ENCODE measurements at regions not wholly inside any gene's neighbourhood (a gene's known extent, or its start where the extent isn't known, plus 50 kb on each side); places are given as distances from the start of the nearest gene placed in this dataset.

DNA sequence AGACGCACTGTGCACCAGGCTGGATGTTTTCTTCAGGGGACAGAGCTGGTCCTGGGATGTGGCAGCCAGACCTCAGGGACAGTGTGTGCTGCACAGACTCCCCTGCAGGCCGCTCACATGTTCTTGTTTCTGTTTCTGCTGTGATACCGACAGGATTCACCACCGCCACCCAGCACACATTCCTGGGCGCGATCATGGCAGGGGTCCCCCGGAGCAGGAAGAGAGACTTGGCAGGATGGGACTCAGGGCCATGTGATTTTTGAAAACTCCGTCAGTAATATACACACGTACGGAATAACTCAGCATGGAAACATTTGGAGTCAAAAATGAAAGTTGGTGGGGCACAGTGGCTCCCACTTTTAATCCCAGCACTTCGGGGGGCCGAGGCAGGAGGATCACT is 79.0 kb downstream of the HAPSTR1 start:
- H3K27ac ChIP-seq = no peak overlapping the region
- intact Hi-C loops (cut with DNase I; ENCODE audit: low total_unique reads) = no loop called here
- no peaks in the 10 kb centered on the region for H3K4me1 ChIP-seq
- no peak overlapping the region for H3K4me3 ChIP-seq
- no peaks in the 10 kb centered on the region for H3K36me3 ChIP-seq
- no peaks in the 10 kb centered on the region for H3K27me3 ChIP-seq
- TF ChIP-seq, protein P1, sequence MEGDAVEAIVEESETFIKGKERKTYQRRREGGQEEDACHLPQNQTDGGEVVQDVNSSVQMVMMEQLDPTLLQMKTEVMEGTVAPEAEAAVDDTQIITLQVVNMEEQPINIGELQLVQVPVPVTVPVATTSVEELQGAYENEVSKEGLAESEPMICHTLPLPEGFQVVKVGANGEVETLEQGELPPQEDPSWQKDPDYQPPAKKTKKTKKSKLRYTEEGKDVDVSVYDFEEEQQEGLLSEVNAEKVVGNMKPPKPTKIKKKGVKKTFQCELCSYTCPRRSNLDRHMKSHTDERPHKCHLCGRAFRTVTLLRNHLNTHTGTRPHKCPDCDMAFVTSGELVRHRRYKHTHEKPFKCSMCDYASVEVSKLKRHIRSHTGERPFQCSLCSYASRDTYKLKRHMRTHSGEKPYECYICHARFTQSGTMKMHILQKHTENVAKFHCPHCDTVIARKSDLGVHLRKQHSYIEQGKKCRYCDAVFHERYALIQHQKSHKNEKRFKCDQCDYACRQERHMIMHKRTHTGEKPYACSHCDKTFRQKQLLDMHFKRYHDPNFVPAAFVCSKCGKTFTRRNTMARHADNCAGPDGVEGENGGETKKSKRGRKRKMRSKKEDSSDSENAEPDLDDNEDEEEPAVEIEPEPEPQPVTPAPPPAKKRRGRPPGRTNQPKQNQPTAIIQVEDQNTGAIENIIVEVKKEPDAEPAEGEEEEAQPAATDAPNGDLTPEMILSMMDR (IDR thresholded peaks at IDR 0.05) = no peak
- TF ChIP-seq POLR2A (IDR thresholded peaks at IDR 0.05) = no peak
- H3K9me3 ChIP-seq = no peaks in the 10 kb centered on the region
- DNase-seq = no peak

DNA sequence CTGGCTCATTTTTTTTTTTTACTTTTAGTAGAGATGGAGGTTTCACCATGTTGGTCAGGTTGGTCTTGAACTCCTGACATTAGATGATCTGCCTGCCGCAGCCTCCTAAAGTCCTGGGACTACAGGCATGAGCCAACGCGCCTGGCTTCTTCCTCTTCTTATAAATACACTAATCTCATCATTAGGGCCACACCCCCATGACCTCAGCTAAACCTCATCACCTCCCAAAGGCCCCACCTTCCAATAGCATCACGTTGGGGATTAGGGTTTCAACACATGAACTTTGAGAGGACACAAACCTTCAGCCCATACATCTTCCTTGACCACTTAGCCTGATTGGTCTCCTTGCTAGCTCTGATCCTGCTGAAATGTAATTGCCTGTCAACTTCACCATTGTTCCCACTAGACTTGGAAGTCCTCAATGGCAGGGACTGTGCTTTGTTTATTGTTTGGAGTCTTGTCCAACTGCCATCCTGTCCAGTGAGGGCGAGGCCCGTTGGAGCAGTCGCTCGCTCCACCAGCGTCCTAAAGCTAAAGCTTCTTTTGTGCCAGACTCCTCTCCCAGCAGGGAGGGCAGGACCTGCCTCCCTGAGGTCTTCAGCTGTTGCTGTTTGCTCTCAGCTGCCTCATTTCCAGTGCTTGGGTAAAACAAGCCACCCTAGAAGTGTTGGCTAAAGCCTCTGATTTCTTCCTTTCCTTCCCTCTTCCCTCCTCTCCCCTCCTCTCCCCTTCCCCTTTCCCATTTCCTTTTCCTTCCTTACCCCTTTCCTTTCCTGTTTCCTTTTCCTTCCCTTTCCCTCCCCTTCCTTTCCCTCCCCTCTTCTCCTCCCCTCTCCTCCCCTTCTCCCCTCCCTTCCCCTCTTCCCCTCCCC is 85.3 kb downstream of the HAPSTR1 start:
- Histone ChIP-seq H3K27ac (no peak overlapping the region), H3K27me3 (no peaks in the 10 kb centered on the region), H3K36me3 (no peaks in the 10 kb centered on the region), H3K4me3 (no peak overlapping the region), H3K9me3 (no peaks in the 10 kb centered on the region), H3K4me1 (no peaks in the 10 kb centered on the region)
- TF ChIP-seq, protein P1 (IDR thresholded peaks at IDR 0.05) = no peak
- no peak for TF ChIP-seq POLR2A (IDR thresholded peaks at IDR 0.05)
- no peak for DNase-seq
- intact Hi-C loops (cut with DNase I; ENCODE audit: low total_unique reads) = no loop called here

DNA sequence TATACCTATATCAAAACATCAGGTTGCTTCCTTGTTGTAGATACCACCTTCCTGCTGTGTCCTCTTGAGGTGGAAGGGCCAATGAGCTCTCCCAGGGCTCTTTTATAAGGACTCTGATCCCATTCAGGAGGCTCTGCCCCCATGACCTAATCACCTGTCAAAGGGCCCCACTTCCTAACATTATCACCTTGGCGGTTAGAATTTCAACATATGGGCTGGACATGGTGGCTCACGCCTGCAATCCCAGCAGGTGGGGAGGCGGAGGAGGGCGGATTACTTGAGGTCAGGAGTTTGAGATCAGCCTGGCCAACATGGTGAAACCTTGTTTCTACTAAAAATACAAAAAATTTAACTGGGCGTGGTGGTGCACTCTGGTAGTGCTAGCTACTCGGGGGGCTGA is 86.4 kb downstream of the HAPSTR1 start:
- H3K27me3 ChIP-seq = no peaks in the 10 kb centered on the region
- DNase-seq = no peak
- no peaks in the 10 kb centered on the region for H3K9me3 ChIP-seq
- H3K4me3 ChIP-seq = no peak overlapping the region
- H3K27ac ChIP-seq = no peak overlapping the region
- H3K4me1 ChIP-seq = no peaks in the 10 kb centered on the region
- intact Hi-C loops (cut with DNase I; ENCODE audit: low total_unique reads) = no loop called here
- H3K36me3 ChIP-seq = no peaks in the 10 kb centered on the region
- TF ChIP-seq, protein P1 (IDR thresholded peaks at IDR 0.05) = no peak
- no peak for TF ChIP-seq POLR2A (IDR thresholded peaks at IDR 0.05)

DNA sequence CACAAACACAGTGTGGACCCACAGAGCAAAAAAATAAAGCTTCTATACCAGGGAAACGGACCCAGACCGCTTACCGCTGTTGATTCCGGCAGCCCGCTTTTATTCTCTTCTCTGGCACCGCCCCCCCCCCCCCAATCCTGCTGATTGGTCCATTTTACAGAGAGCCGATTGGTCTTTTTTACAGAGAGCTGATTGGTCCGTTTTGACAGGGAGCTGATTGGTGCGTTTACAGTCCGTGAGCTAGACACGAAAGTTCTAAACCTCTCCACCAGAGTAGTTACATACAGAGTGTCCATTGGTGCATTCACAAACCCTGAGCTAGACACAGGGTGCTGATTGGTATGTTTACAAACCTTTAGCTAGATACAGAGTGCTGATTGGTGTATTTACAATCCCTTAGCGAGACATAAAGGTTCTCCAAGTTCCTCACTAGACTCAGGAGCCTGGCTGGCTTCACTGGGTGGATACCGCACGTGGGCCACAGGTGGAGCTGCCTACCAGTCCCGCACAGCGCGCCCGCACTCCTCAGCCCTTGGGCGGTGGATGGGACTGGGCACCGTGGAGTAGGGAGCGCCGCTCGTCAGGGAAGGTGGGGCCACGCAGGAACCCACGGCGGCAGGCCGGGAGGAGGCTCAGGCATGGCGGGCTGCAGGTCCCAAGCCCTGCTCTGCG is 92.4 kb downstream of the HAPSTR1 start:
- no peak for TF ChIP-seq POLR2A (IDR thresholded peaks at IDR 0.05)
- TF ChIP-seq, protein P1 (IDR thresholded peaks at IDR 0.05) = no peak
- intact Hi-C loops (cut with DNase I; ENCODE audit: low total_unique reads) = no loop called here
- Histone ChIP-seq H3K36me3 (no peaks in the 10 kb centered on the region), H3K27me3 (no peaks in the 10 kb centered on the region), H3K4me3 (no peak overlapping the region), H3K4me1 (no peaks in the 10 kb centered on the region), H3K27ac (no peak overlapping the region), H3K9me3 (no peaks in the 10 kb centered on the region)
- no peak for DNase-seq

DNA sequence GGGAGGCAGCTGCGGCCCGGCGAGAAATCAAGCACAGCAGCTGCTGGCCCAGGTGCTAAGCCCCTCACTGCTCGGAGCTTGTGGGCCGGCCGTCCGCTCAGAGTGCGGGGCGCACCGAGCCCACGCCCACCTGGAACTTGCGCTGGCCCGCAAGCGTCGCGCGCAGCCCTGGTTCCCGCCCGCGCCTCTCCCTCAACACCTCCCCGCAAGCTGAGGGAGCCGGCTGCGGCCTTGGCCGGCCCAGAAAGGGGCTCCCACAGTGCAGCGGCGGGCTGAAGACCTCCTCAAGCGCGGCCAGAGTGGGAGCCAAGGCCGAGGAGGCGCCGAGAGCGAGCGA is 92.9 kb downstream of the HAPSTR1 start:
- Histone ChIP-seq H3K27ac (no peak overlapping the region), H3K27me3 (no peaks in the 10 kb centered on the region), H3K9me3 (no peaks in the 10 kb centered on the region), H3K4me3 (no peak overlapping the region), H3K4me1 (no peaks in the 10 kb centered on the region), H3K36me3 (no peaks in the 10 kb centered on the region)
- no peak for DNase-seq
- no peak for TF ChIP-seq POLR2A (IDR thresholded peaks at IDR 0.05)
- TF ChIP-seq, protein P1 (IDR thresholded peaks at IDR 0.05) = no peak
- intact Hi-C loops (cut with DNase I; ENCODE audit: low total_unique reads) = no loop called here

All from uterus (tissue), 3 donors.